ENCODE measurements at regions not wholly inside any gene's neighbourhood (a gene's known extent, or its start where the extent isn't known, plus 50 kb on each side); places are given as distances from the start of the nearest gene placed in this dataset.

DNA sequence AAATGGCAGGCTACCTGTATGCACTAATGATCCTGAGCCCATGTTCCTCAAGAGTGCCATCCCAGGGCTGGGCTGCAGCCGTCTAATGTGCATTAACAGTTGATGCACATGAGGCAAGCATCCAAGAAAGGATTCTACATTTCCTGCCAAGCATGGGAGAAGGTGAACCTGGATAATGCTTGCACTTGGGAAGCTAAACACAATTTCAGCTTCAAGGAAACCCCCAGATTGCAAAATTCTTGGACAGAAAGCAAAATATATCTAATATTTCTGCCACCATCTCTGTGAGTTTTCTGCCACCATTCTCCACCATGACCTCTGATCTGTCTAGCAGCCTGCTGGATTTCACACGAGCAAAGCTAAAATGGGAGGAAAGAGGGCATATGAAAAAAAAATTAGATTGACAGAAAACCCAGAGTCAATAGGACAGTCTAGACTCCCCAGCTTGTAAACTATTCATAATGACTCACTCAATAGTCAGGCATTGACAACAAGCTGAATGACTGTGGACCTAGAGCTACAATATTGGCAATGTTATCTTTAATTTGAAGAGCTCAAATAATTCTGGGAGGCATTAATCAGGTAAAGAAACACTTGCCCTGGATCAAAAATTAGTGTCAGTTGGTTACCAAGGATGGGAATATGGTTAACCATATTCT lies 91.9 kb upstream of the BCL2L14 start:
- intact Hi-C loops (cut with DNase I), result no loop called here
- Histone ChIP-seq H3K9me3 (no peaks in the 10 kb centered on the region), H3K4me1 (no peaks in the 10 kb centered on the region), H3K27me3 (ENCODE audit: low read depth) (no peaks in the 10 kb centered on the region), H3K4me3 (no peak overlapping the region), H3K36me3 (no peaks in the 10 kb centered on the region), H3K27ac (no peak overlapping the region)
- ATAC-seq (no peak), DNase-seq (no peak)
- TF ChIP-seq, protein P1, sequence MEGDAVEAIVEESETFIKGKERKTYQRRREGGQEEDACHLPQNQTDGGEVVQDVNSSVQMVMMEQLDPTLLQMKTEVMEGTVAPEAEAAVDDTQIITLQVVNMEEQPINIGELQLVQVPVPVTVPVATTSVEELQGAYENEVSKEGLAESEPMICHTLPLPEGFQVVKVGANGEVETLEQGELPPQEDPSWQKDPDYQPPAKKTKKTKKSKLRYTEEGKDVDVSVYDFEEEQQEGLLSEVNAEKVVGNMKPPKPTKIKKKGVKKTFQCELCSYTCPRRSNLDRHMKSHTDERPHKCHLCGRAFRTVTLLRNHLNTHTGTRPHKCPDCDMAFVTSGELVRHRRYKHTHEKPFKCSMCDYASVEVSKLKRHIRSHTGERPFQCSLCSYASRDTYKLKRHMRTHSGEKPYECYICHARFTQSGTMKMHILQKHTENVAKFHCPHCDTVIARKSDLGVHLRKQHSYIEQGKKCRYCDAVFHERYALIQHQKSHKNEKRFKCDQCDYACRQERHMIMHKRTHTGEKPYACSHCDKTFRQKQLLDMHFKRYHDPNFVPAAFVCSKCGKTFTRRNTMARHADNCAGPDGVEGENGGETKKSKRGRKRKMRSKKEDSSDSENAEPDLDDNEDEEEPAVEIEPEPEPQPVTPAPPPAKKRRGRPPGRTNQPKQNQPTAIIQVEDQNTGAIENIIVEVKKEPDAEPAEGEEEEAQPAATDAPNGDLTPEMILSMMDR (IDR thresholded peaks at IDR 0.05), result no peak

- Histone ChIP-seq H3K36me3 (no peaks in the 10 kb centered on the region), H3K4me1 (no peaks in the 10 kb centered on the region), H3K9me3 (no peaks in the 10 kb centered on the region), H3K27me3 (ENCODE audit: low read depth) (no peaks in the 10 kb centered on the region), H3K27ac (no peak overlapping the region), H3K4me3 (no peak overlapping the region)
- intact Hi-C loops (cut with DNase I), result no loop called here
- ATAC-seq (no peak), DNase-seq (no peak)
- TF ChIP-seq, protein P1 (IDR thresholded peaks at IDR 0.05), result no peak
These were observed 90.6 kb upstream of the BCL2L14 start for GRCh38 chr12:11980115-11980514.

- no peaks in the 10 kb centered on the region for H3K36me3 ChIP-seq
- DNase-seq, result no peak
- H3K4me1 ChIP-seq, result no peaks in the 10 kb centered on the region
- peak in 1 of 2 donors; percentile 39 for ATAC-seq
- no peaks in the 10 kb centered on the region for H3K9me3 ChIP-seq
- intact Hi-C loops (cut with DNase I), result no loop called here
- TF ChIP-seq, protein P1 (IDR thresholded peaks at IDR 0.05), result no peak
- H3K27ac ChIP-seq, result no peak overlapping the region
- no peak overlapping the region for H3K4me3 ChIP-seq
- no peaks in the 10 kb centered on the region for H3K27me3 ChIP-seq (ENCODE audit: low read depth)
These were observed 89.5 kb upstream of the BCL2L14 start for GRCh38 chr12:11981121-11981733.

DNA sequence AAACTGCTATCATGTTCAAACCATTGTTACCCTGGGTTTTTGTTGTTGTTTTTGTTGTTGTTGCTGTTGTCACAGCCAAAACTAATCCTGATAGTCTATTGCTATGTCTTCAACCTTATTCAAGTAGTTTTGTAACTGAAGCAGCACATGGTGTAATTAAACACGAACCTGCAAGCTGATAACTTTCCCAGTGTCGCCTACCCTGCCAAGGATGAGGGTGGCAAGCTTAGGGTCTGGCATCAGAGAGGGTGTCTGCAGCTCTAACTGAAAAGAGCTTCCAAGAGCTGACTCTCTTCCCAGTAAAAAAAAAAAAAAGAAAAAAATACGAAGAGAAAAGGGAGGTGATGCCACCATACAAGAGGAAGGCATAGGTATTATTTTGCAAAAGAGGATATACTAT lies 86.3 kb upstream of the BCL2L14 start:
- Histone ChIP-seq H3K4me3 (no peak overlapping the region), H3K4me1 (no peaks in the 10 kb centered on the region), H3K9me3 (peaks cover 5% of the 10 kb centered on the region), H3K36me3 (no peaks in the 10 kb centered on the region), H3K27ac (no peak overlapping the region), H3K27me3 (ENCODE audit: low read depth) (no peaks in the 10 kb centered on the region)
- no peak for DNase-seq
- TF ChIP-seq, protein P1 (IDR thresholded peaks at IDR 0.05), result no peak
- ATAC-seq, result no peak
- intact Hi-C loops (cut with DNase I), result no loop called here

DNA sequence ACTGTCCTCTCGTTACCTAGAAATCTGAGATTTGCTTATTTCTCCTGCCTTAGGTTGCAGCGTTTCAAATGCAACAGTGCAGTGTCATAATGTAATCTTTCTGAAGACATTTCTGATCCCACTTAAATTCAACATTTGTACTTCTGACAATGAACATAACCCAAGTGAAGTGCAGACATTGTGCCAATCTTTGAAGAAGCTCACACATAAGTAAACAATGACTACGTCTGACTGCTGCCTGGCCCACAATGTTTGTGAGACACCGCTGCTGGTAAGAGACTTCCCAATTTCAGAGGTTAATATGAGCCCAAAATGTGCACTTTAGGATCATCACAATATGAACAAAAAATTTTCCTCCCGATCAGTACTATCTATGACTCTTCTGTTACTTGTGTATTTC lies 84.6 kb upstream of the BCL2L14 start:
- Histone ChIP-seq H3K9me3 (peaks cover 5% of the 10 kb centered on the region), H3K4me3 (no peak overlapping the region), H3K27me3 (ENCODE audit: low read depth) (no peaks in the 10 kb centered on the region), H3K27ac (no peak overlapping the region), H3K4me1 (no peaks in the 10 kb centered on the region), H3K36me3 (no peaks in the 10 kb centered on the region)
- ATAC-seq (no peak), DNase-seq (no peak)
- TF ChIP-seq, protein P1 (IDR thresholded peaks at IDR 0.05), result no peak
- intact Hi-C loops (cut with DNase I), result no loop called here
